ENCODE measurements at regions not wholly inside any gene's neighbourhood (a gene's known extent, or its start where the extent isn't known, plus 50 kb on each side); places are given as distances from the start of the nearest gene placed in this dataset.

DNA sequence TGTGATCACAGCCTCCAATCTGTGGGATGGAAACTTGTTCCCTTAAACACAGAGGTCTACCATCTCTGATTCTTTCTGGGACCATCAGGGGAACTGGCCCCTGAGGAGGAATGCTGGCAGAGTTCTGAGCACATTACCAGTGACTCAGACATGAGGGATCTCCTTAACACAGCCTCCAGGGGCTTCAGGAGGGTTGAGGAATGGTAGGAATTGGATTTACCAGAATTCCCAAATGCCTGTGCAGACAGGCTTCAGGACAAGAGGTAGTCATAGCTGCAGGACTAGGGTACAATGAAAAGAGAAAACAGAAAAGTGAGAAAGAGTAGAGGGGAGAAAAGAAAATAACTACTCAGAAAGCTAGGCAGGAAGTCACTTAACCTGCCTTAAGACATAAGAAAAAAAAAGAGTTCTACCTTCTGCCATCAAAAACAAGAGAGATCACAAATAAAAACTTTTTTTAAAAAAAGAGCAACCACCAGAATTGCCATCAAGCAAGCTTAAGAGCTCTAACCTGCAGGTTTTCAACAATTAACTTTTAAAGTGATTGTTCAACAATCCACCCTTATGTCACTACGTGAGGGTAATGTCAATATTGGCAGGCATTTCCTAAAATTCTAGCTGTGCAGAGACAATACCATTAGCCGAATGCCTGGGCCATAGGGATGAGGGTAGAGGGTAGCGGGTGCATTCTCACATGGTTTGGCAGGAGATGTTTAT lies 524.4 kb downstream of the BCL11A start:
- H3K4me3 Mint-ChIP-seq (ENCODE audit: low read depth, unreplicated experiment), result no peak overlapping the region
- H3K27ac Mint-ChIP-seq (ENCODE audit: unreplicated experiment), result no peak overlapping the region
- H3K9me3 Mint-ChIP-seq (ENCODE audit: low read depth, unreplicated experiment), result peaks cover 8% of the 10 kb centered on the region
- BruUV-seq (replicated peaks), result no TSS peak
- H3K27me3 Mint-ChIP-seq (ENCODE audit: unreplicated experiment), result no peaks in the 10 kb centered on the region
- TF ChIP-seq, protein P1, sequence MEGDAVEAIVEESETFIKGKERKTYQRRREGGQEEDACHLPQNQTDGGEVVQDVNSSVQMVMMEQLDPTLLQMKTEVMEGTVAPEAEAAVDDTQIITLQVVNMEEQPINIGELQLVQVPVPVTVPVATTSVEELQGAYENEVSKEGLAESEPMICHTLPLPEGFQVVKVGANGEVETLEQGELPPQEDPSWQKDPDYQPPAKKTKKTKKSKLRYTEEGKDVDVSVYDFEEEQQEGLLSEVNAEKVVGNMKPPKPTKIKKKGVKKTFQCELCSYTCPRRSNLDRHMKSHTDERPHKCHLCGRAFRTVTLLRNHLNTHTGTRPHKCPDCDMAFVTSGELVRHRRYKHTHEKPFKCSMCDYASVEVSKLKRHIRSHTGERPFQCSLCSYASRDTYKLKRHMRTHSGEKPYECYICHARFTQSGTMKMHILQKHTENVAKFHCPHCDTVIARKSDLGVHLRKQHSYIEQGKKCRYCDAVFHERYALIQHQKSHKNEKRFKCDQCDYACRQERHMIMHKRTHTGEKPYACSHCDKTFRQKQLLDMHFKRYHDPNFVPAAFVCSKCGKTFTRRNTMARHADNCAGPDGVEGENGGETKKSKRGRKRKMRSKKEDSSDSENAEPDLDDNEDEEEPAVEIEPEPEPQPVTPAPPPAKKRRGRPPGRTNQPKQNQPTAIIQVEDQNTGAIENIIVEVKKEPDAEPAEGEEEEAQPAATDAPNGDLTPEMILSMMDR (IDR thresholded peaks at IDR 0.05; ENCODE audit: unreplicated experiment), result no peak
- CTCF ChIA-PET, result no interaction called here
- no peaks in the 10 kb centered on the region for H3K4me1 Mint-ChIP-seq (ENCODE audit: low read depth, unreplicated experiment)
- no peaks in the 10 kb centered on the region for H3K36me3 Mint-ChIP-seq (ENCODE audit: insufficient read depth, unreplicated experiment)
- no peak for DNase-seq
- intact Hi-C loops (cut with micrococcal nuclease; ENCODE audit: unreplicated experiment), result no loop called here

GRCh38 chr2:60025496-60025895 lies 528.0 kb downstream of the BCL11A start:
- H3K36me3 Mint-ChIP-seq (ENCODE audit: insufficient read depth, unreplicated experiment), result no peaks in the 10 kb centered on the region
- peaks cover 7% of the 10 kb centered on the region for H3K9me3 Mint-ChIP-seq (ENCODE audit: low read depth, unreplicated experiment)
- H3K27me3 Mint-ChIP-seq (ENCODE audit: unreplicated experiment), result no peaks in the 10 kb centered on the region
- no peak overlapping the region for H3K27ac Mint-ChIP-seq (ENCODE audit: unreplicated experiment)
- no TSS peak for BruUV-seq (replicated peaks)
- TF ChIP-seq, protein P1 (IDR thresholded peaks at IDR 0.05; ENCODE audit: unreplicated experiment), result no peak
- no peak for DNase-seq
- no peak overlapping the region for H3K4me3 Mint-ChIP-seq (ENCODE audit: low read depth, unreplicated experiment)
- intact Hi-C loops (cut with micrococcal nuclease; ENCODE audit: unreplicated experiment), result no loop called here
- CTCF ChIA-PET, result interaction anchor here (0.6 kb wide), 1 partner anchor 591 kb away, joined by 3 read pairs; no protein-coding TSS in a partner anchor
- no peaks in the 10 kb centered on the region for H3K4me1 Mint-ChIP-seq (ENCODE audit: low read depth, unreplicated experiment)

GRCh38 chr2:60023256-60023985 lies 530.0 kb downstream of the BCL11A start:
- Mint-ChIP-seq H3K27ac (ENCODE audit: unreplicated experiment) (no peak overlapping the region), H3K27me3 (ENCODE audit: unreplicated experiment) (no peaks in the 10 kb centered on the region), H3K9me3 (ENCODE audit: low read depth, unreplicated experiment) (peaks cover 6% of the 10 kb centered on the region), H3K4me1 (ENCODE audit: low read depth, unreplicated experiment) (no peaks in the 10 kb centered on the region), H3K36me3 (ENCODE audit: insufficient read depth, unreplicated experiment) (no peaks in the 10 kb centered on the region), H3K4me3 (ENCODE audit: low read depth, unreplicated experiment) (no peak overlapping the region)
- CTCF ChIA-PET, result no interaction called here
- no TSS peak for BruUV-seq (replicated peaks)
- no peak for DNase-seq
- intact Hi-C loops (cut with micrococcal nuclease; ENCODE audit: unreplicated experiment), result no loop called here
- TF ChIP-seq, protein P1 (IDR thresholded peaks at IDR 0.05; ENCODE audit: unreplicated experiment), result no peak

- Mint-ChIP-seq H3K27ac (ENCODE audit: unreplicated experiment) (no peak overlapping the region), H3K9me3 (ENCODE audit: low read depth, unreplicated experiment) (peaks cover 7% of the 10 kb centered on the region), H3K4me3 (ENCODE audit: low read depth, unreplicated experiment) (no peak overlapping the region), H3K27me3 (ENCODE audit: unreplicated experiment) (no peaks in the 10 kb centered on the region), H3K36me3 (ENCODE audit: insufficient read depth, unreplicated experiment) (no peaks in the 10 kb centered on the region), H3K4me1 (ENCODE audit: low read depth, unreplicated experiment) (no peaks in the 10 kb centered on the region)
- DNase-seq, result no peak
- no TSS peak for BruUV-seq (replicated peaks)
- CTCF ChIA-PET, result no interaction called here
- TF ChIP-seq, protein P1 (IDR thresholded peaks at IDR 0.05; ENCODE audit: unreplicated experiment), result no peak
- intact Hi-C loops (cut with micrococcal nuclease; ENCODE audit: unreplicated experiment), result no loop called here
Observed at GRCh38 chr2:60007671-60008070, 545.8 kb downstream of the BCL11A start.

All from Calu3 (cell line).